GM06990 (cell line): ENCODE measurements at regions not wholly inside any gene's neighbourhood (a gene's known extent, or its start where the extent isn't known, plus 50 kb on each side); places are given as distances from the start of the nearest gene placed in this dataset.

Source experiments
- DNase-seq: peaks from one replicate; pipeline ENCODE4 v3.0.0-alpha.2; 2011; ENCODE audit not compliant: insufficient read length; ENCODE audit errors: extremely low read depth
- H3K27me3 ChIP-seq: replicated peaks from 2 replicates; pipeline ENCODE4 v1.6.0; 2011; ENCODE audit warnings: low read length; ENCODE audit not compliant: control insufficient read depth, insufficient read depth
- H3K36me3 ChIP-seq: 2 replicates; pipeline ENCODE4 v1.5.1; 2011; ENCODE audit warnings: low read length; ENCODE audit not compliant: control insufficient read depth, insufficient read depth
- H3K4me3 ChIP-seq: replicated peaks from 2 replicates; pipeline ENCODE4 v1.5.1; 2011; ENCODE audit warnings: low read depth, mild to moderate bottlenecking, control low read depth, low read length
- CTCF ChIP-seq: IDR thresholded peaks from 2 replicates; pipeline ENCODE4 v1.5.1; 2011; ENCODE audit warnings: low read length, control low read depth, mild to moderate bottlenecking, inconsistent platforms; ENCODE audit not compliant: insufficient read depth, poor library complexity, severe bottlenecking

GRCh38 chr10:120368927-120369326 lies 88.1 kb upstream of the PLPP4 start:
- no peak for DNase-seq
- no peak for TF ChIP-seq CTCF
- Histone ChIP-seq H3K4me3 (no peak overlapping the region), H3K27me3 (no peaks in the 10 kb centered on the region; the same call in none of the 2 replicates), H3K36me3 (no peaks in the 10 kb centered on the region)

GRCh38 chr10:120369856-120370276 lies 87.2 kb upstream of the PLPP4 start:
- no peaks in the 10 kb centered on the region; the same call in none of the 2 replicates for H3K27me3 ChIP-seq
- no peaks in the 10 kb centered on the region for H3K36me3 ChIP-seq
- H3K4me3 ChIP-seq, result no peak overlapping the region
- DNase-seq, result no peak
- no peak for TF ChIP-seq CTCF

- H3K27me3 ChIP-seq, result no peaks in the 10 kb centered on the region; the same call in 1 of the 2 replicates
- no peak for TF ChIP-seq CTCF
- DNase-seq, result no peak
- H3K36me3 ChIP-seq, result no peaks in the 10 kb centered on the region
- no peak overlapping the region for H3K4me3 ChIP-seq
These were observed 85.2 kb upstream of the PLPP4 start for GRCh38 chr10:120371856-120372255.

DNA sequence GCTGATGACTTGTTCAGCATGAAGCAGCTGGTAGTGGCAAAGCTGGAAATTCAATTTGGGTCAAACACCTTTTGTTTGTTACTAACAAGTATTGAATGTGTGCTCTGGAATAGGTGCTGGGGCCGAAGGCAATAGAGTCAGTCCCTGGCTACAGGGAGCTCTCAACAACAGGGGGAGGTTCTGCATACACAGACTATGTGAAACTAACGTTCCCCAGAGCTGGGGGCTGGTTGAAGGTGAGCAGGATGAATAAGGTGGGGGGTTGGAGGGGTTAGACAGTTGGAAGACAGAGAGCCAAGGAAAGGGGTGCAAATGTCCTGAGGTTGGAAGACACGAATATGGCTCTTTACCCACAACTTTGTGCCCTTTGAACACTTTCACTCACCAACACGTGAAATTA lies 84.1 kb upstream of the PLPP4 start:
- no peak for TF ChIP-seq CTCF

DNA sequence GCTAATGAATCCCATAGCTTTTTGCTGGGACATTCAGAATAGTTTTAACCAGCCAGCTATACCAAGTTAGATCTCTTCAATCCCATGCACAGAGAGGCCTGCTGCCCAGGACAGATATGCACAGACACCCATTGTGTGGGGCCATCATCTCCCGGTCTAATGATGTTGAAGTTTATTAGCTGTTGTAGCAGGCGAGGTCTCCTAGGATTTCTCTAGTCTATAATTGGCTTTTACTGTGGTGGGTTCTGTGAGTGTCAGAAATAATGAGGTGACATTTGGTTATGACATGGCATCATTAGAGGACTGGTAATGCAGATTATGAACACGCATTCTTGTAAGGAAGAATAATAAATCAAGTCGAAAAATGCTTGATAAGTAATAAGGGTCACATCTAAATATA lies 81.4 kb upstream of the PLPP4 start:
- Histone ChIP-seq H3K4me3 (no peak overlapping the region), H3K27me3 (peaks cover under 1% of the 10 kb centered on the region; the same call in 1 of the 2 replicates), H3K36me3 (no peaks in the 10 kb centered on the region)
- no peak for TF ChIP-seq CTCF
- DNase-seq, result no peak

More for the DNA sequence above, 84.1 kb upstream of the PLPP4 start:
- DNase-seq, result no peak
- Histone ChIP-seq H3K27me3 (no peaks in the 10 kb centered on the region; the same call in 1 of the 2 replicates), H3K4me3 (no peak overlapping the region), H3K36me3 (no peaks in the 10 kb centered on the region)

DNA sequence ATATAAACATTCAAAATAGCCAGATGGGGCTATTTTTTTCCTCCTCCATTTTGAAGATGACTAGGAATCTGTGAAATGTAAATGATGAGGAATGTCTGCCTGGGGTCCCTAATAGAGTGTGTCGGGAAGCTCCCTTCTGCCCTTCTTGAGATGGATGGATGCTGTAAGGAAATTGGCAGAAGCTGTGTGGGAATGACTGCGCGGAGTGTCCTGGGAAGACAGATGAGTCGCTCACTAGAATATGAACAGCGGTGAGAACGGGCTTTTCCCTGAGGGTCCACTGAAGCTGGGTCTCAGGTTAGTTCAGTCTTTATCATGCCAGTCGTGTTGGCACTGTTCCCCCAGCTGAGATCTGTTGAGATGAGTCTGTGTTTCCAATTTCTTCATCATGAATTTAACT lies 75.1 kb upstream of the PLPP4 start:
- no peak for TF ChIP-seq CTCF
- Histone ChIP-seq H3K4me3 (no peak overlapping the region), H3K27me3 (peaks cover 1% of the 10 kb centered on the region; the same call in 1 of the 2 replicates), H3K36me3 (no peaks in the 10 kb centered on the region)
- DNase-seq, result no peak
